Stomach (tissue), 4 donors: ENCODE measurements at regions not wholly inside any gene's neighbourhood (a gene's known extent, or its start where the extent isn't known, plus 50 kb on each side); places are given as distances from the start of the nearest gene placed in this dataset.

ENCODE experiments used
- EP300 ChIP-seq: sonication (generic); formaldehyde crosslinking; IDR thresholded peaks from one replicate; pipeline ENCODE4 v1.6.1; 2017; ENCODE audit warnings: antibody characterized with exemption
- POLR2A ChIP-seq, 4 donors: fragments of 450-650 bp; IDR thresholded peaks; one replicate each; pipeline ENCODE4 v1.6.1; 2016; ENCODE audit warnings: antibody characterized with exemption in 4 of 4, control low read depth in 2 of 4, mild to moderate bottlenecking in 1 of 4, moderate library complexity in 1 of 4
- TF ChIP-seq, protein P1 (sequence below), 7 experiments: fragments of 450-650 bp in 4 of 7; fragments of 200-600 bp in 3 of 7; sonication (generic) in 3 of 7; IDR thresholded peaks; one replicate each; pipeline ENCODE4 v1.5.1; 2016 to 2019; ENCODE audit warnings: antibody characterized with exemption in 7 of 7, control low read depth in 2 of 7, mild to moderate bottlenecking in 1 of 7

DNA sequence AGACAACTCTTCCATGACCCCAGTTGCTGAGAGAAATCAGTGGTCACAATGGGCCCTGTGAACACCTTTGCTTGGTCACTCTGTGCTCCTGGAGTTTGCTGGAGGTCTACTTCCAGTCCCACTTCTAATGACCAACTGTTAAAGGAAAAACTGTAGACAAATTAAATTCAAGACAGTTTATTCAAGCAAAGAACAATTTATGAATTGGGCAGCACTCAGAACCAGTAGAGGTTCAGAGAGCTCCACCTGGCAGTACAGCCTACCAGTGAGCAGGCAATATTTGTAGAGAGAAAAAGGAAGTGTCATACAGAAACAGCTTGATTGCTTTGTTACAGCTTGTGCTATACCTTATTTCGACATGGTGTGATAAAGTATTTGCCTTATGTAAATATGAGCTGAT is 116.5 kb downstream of the HS3ST3B1 start:
- TF ChIP-seq POLR2A (IDR thresholded peaks at IDR 0.05) (no peak), EP300 (no peak)
- TF ChIP-seq, protein P1, sequence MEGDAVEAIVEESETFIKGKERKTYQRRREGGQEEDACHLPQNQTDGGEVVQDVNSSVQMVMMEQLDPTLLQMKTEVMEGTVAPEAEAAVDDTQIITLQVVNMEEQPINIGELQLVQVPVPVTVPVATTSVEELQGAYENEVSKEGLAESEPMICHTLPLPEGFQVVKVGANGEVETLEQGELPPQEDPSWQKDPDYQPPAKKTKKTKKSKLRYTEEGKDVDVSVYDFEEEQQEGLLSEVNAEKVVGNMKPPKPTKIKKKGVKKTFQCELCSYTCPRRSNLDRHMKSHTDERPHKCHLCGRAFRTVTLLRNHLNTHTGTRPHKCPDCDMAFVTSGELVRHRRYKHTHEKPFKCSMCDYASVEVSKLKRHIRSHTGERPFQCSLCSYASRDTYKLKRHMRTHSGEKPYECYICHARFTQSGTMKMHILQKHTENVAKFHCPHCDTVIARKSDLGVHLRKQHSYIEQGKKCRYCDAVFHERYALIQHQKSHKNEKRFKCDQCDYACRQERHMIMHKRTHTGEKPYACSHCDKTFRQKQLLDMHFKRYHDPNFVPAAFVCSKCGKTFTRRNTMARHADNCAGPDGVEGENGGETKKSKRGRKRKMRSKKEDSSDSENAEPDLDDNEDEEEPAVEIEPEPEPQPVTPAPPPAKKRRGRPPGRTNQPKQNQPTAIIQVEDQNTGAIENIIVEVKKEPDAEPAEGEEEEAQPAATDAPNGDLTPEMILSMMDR (IDR thresholded peaks at IDR 0.05), result no peak
